NB4 (cell line): ENCODE measurements at regions not wholly inside any gene's neighbourhood (a gene's known extent, or its start where the extent isn't known, plus 50 kb on each side); places are given as distances from the start of the nearest gene placed in this dataset.

Experiments
- DNase-seq: peaks from one replicate; pipeline ENCODE4 v3.0.0; 2010; ENCODE audit warnings: low read depth
- H3K4me3 ChIP-seq: one replicate; pipeline ENCODE4 v1.5.1; 2011; ENCODE audit warnings: mild to moderate bottlenecking, low read depth, low read length, moderate library complexity
- MYC ChIP-seq: IDR thresholded peaks from 2 replicates; pipeline ENCODE4 v1.6.1; 2011; ENCODE audit warnings: low read depth, low read length
- POLR2A ChIP-seq: IDR thresholded peaks from 2 replicates; pipeline ENCODE4 v1.6.1; 2011; ENCODE audit warnings: mild to moderate bottlenecking; ENCODE audit not compliant: insufficient read length; ENCODE audit errors: extremely low read depth
- TF ChIP-seq, protein P1 (sequence below): IDR thresholded peaks from 2 replicates; pipeline ENCODE4 v1.6.1; 2011; ENCODE audit warnings: low read depth, low read length
- TF ChIP-seq, protein P2 (sequence below): IDR thresholded peaks from one replicate; pipeline ENCODE4 v1.5.1; 2012; ENCODE audit warnings: low read depth, low read length

DNA sequence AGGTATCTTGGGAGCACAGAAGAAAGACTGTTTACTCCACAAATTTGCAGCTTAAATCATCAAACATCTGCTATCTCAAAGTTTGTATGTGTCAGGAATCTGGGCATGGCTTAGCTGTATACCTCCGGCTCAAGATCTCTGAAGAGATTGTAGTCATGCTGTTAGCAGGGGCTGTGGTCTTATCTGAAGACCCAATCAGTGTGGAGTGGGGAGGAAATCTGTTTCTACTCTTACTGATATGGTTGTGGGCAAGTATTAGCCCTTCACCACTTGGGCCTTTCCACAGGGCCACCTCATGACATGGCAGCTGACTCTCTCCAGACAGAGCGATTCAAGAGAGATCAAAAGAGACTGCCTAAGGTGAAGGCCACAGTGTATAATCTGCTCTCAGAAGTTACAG lies 438.7 kb downstream of the KIF2B start:
- TF ChIP-seq POLR2A (no peak), MYC (no peak)
- TF ChIP-seq, protein P1, sequence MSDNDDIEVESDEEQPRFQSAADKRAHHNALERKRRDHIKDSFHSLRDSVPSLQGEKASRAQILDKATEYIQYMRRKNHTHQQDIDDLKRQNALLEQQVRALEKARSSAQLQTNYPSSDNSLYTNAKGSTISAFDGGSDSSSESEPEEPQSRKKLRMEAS: no peak
- TF ChIP-seq, protein P2, sequence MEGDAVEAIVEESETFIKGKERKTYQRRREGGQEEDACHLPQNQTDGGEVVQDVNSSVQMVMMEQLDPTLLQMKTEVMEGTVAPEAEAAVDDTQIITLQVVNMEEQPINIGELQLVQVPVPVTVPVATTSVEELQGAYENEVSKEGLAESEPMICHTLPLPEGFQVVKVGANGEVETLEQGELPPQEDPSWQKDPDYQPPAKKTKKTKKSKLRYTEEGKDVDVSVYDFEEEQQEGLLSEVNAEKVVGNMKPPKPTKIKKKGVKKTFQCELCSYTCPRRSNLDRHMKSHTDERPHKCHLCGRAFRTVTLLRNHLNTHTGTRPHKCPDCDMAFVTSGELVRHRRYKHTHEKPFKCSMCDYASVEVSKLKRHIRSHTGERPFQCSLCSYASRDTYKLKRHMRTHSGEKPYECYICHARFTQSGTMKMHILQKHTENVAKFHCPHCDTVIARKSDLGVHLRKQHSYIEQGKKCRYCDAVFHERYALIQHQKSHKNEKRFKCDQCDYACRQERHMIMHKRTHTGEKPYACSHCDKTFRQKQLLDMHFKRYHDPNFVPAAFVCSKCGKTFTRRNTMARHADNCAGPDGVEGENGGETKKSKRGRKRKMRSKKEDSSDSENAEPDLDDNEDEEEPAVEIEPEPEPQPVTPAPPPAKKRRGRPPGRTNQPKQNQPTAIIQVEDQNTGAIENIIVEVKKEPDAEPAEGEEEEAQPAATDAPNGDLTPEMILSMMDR: no peak
- DNase-seq: no peak

DNA sequence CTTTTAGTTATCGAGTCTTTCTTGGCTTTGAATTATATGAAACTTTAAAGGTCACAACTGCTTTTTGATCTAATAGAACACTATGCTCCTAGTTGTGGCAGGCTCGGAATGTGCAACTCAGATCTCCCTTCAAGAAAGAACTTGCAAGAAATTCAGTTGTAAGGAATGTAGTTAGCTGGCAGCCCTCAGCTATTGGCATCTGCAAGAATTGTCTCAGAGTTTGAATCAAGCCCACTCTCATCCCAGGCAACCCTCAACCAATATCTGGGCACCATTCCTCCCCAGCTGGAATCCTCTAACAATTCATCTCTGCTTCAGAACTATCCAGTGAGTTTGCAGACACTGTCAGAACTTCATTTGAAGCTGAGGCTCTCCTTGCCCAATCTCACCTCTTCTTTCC lies 447.2 kb downstream of the KIF2B start:
- no peak overlapping the region for H3K4me3 ChIP-seq
- TF ChIP-seq MYC: no peak
- no peak for DNase-seq

More for the DNA sequence above, 438.7 kb downstream of the KIF2B start:
- H3K4me3 ChIP-seq: no peak overlapping the region

DNA sequence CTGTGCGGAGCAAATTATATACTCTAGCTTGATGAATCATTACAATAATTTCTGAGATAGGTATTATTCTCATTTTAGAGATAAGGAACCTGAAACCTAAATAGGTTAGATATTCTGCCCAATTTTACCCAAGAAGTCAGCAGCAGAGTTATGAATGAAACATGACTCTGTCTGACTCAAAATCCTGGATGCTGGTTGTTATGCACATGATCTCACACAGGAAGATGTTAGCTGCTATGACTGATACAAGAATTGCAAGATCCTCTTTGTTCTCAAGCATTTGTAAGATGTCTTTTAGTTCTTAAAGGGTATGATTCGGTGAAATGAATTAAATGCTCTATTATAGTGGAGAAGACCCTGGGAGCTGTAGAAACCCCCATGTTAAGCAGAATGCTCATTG lies 447.8 kb downstream of the KIF2B start:
- no peak overlapping the region for H3K4me3 ChIP-seq
- no peak for DNase-seq
- TF ChIP-seq, protein P2: no peak
- TF ChIP-seq MYC (no peak), POLR2A (no peak)
- TF ChIP-seq, protein P1: no peak

DNA sequence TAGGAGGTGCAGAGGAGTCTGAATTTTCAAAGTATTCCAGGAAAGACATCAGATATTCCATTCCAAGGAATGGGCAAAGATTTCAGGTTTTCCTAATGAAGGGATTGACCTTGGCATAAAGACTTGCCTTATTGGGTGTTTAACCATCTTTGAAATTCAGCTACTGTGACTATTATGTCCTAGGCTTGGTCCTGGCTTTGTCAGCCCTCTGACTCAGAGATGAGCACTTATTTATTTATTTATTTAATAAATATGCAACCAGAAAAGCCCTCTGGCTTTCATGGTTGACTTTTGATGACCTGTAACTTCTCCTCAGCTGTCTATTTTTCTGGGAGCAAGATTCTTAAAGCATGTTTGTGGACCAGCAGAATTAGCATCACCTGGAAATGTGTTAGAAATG lies 455.1 kb downstream of the KIF2B start:
- TF ChIP-seq, protein P2: no peak
- TF ChIP-seq, protein P1: no peak
- TF ChIP-seq MYC (no peak), POLR2A (no peak)
- H3K4me3 ChIP-seq: no peak overlapping the region
- no peak for DNase-seq

DNA sequence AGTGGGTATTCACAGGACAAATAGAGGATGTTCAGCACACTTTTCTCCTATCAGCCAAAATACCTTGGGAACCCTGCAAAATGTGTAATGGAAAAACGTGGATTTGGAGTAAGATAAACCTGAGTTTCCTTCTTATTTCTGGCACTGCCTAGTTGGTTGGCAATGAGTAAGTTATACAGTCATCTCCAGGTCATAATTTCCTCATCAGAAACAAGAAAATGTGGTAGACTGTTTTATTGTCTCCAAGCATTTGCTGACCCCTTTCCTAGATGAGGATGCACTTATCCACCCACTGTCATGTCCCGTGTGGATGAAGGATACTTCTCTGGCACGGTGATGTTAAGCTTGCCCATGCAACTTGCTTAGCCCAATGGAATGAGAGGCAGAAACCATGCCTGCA lies 458.0 kb downstream of the KIF2B start:
- TF ChIP-seq POLR2A (no peak), MYC (no peak)
- TF ChIP-seq, protein P2: no peak
- H3K4me3 ChIP-seq: no peak overlapping the region
- DNase-seq: no peak

DNA sequence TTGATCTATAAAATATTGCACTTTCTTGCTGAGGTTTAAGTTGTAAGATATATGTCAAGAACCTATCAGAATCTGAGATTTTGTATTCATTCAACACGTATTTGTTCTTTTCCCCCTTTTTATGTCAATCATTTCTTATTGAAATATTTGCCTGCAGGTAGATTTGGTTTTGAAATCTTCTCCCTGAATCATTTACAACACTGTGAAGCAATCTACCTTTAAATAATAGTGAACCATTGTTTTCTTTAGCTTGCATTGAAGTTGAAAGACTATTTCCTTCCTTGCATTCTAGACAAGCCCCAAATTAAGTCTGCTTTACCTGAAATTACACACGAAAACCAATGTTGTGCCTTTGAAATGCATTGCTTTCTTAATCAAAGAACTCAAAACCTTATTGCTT lies 460.2 kb downstream of the KIF2B start:
- no peak for DNase-seq

More for the DNA sequence above, 460.2 kb downstream of the KIF2B start:
- no peak overlapping the region for H3K4me3 ChIP-seq
- TF ChIP-seq, protein P2: no peak
- no peak for TF ChIP-seq POLR2A
- TF ChIP-seq, protein P1: no peak
- no peak for TF ChIP-seq MYC
